Fibroblast of mammary gland (primary cell): ENCODE measurements at regions not wholly inside any gene's neighbourhood (a gene's known extent, or its start where the extent isn't known, plus 50 kb on each side); places are given as distances from the start of the nearest gene placed in this dataset.

Experiments
- DNase-seq: peaks from one replicate; pipeline ENCODE4 v3.0.0-alpha.2; 2010; ENCODE audit warnings: low read depth
- H3K4me3 ChIP-seq: 2 replicates; pipeline ENCODE4 v1.5.1; 2011; ENCODE audit warnings: low read depth, mild to moderate bottlenecking, low read length, moderate library complexity; ENCODE audit not compliant: control insufficient read depth
- TF ChIP-seq, protein P1 (sequence below): conservative IDR thresholded peaks from 2 replicates; pipeline ENCODE4 v1.5.1; 2011; ENCODE audit warnings: low read depth, low read length, inconsistent platforms; ENCODE audit not compliant: control insufficient read depth, insufficient read depth

GRCh38 chr3:72139316-72139715 lies 354.4 kb upstream of the PROK2 start:
- H3K4me3 ChIP-seq, result no peak overlapping the region
- no peak for DNase-seq
- TF ChIP-seq, protein P1, sequence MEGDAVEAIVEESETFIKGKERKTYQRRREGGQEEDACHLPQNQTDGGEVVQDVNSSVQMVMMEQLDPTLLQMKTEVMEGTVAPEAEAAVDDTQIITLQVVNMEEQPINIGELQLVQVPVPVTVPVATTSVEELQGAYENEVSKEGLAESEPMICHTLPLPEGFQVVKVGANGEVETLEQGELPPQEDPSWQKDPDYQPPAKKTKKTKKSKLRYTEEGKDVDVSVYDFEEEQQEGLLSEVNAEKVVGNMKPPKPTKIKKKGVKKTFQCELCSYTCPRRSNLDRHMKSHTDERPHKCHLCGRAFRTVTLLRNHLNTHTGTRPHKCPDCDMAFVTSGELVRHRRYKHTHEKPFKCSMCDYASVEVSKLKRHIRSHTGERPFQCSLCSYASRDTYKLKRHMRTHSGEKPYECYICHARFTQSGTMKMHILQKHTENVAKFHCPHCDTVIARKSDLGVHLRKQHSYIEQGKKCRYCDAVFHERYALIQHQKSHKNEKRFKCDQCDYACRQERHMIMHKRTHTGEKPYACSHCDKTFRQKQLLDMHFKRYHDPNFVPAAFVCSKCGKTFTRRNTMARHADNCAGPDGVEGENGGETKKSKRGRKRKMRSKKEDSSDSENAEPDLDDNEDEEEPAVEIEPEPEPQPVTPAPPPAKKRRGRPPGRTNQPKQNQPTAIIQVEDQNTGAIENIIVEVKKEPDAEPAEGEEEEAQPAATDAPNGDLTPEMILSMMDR, result no peak

- TF ChIP-seq, protein P1, result no peak
- no peak for DNase-seq
Measured at GRCh38 chr3:72137865-72138861, 353.2 kb upstream of the PROK2 start.

DNA sequence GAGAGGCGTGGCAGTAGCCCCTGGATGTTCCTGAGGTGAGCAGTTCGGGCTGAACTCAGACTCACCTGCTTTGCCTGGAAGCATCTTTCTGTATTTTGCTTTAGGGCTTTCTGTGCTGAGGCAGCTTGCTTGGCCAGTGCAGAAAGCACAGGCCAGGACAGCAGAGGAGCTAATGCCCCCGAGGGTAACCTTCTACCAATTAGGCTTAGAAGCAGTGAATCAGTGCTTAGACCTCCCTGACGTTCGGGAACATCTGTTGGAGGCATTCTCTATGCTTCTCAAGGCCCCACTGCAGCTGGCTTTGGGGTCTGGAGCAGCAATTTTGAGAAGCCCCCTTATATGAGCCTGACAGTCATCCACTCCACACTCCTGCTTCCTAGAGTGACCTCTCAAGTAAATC lies 350.7 kb upstream of the PROK2 start:
- TF ChIP-seq, protein P1, result no peak
- H3K4me3 ChIP-seq, result no peak overlapping the region
- DNase-seq, result no peak

More at GRCh38 chr3:72137865-72138861, 353.2 kb upstream of the PROK2 start:
- H3K4me3 ChIP-seq, result no peak overlapping the region

DNA sequence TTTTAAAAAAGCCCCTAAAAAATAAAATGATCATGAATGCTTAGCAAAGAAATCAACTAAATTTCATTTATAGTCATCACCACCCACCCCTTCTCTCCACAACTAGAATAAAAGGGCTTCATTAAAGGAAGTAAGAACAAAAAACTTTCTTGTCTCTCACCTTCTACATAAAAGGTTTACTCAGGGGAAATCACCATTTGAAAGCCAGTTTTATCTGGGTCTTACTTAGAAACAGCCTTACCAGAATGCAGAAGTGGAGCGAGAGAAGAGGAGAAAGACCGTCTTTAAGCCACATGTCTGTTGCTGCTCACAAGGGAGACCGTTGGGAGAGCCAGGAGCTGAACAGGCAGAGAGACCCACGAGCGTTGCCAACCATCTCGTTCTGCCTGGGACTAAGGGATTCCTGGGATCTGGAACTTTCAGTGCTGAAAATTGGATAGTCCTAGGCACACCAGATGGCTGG lies 350.1 kb upstream of the PROK2 start:
- H3K4me3 ChIP-seq, result no peak overlapping the region
- no peak for DNase-seq

DNA sequence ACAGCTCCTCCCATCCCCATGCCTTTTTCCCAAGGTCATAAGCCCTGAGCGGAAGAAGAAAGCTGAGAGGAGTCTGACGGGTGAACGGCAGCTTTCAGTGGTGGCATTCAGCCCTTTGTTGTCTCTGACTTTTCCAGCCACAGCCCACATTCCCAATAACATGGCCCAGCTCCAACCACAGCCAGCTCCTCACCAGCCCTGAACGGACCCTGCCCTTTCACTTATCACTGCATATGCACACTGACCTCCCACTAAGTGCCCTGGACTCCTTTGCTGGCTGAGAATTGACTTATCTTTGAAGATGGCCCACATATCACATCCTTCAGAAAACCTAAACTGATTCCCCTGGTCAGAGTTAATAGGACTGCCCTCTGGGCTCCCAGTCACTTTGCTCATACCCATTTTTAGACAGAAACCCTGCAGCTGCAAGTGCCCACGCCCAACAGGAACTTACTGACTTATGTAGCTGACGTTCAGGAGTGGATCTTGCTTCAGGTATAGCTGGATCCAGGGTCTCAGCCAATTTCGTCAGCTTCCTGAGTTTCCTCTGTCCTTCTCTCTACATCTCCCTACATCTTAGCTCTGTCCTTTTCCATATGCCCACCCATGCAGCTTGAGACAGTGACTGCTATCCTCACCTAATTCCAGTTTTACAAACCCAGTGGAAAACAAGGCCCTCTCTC lies 348.5 kb upstream of the PROK2 start:
- H3K4me3 ChIP-seq, result no peak overlapping the region
- TF ChIP-seq, protein P1, result no peak
- no peak for DNase-seq

More for the DNA sequence above, 350.1 kb upstream of the PROK2 start:
- TF ChIP-seq, protein P1, result no peak

DNA sequence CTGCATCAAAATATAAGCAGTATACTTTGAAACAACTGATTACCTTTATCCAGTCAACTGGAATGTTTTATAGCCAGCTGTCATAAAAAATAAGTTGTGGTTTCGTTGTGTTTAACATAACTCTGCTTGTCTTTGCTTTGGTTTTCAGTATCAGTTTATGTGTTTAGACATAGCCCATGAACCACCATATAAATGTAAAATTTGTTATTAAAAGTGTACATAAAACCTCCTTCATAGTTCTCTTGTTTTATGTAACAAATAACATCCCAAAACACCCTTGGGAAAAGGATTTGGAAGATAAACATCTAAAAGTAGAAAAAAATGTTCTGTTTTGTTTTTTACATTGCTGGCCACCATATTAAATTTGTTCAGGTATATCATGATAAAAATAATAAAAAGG lies 347.0 kb upstream of the PROK2 start:
- DNase-seq, result no peak
- no peak overlapping the region for H3K4me3 ChIP-seq
- TF ChIP-seq, protein P1, result no peak
